Body of pancreas (tissue), 4 donors: ENCODE measurements at regions not wholly inside any gene's neighbourhood (a gene's known extent, or its start where the extent isn't known, plus 50 kb on each side); places are given as distances from the start of the nearest gene placed in this dataset.

Source experiments
- CTCF ChIP-seq, 7 experiments: fragments of 450-650 bp in 4 of 7; fragments of 200-600 bp in 3 of 7; sonication (generic) in 3 of 7; IDR thresholded peaks; one replicate each; pipeline ENCODE4 v1.5.1; 2016 to 2019; ENCODE audit warnings: antibody characterized with exemption in 7 of 7
- POLR2A ChIP-seq, 3 donors: fragments of 450-650 bp; IDR thresholded peaks; one replicate each; pipeline ENCODE4 v1.6.1; 2016; ENCODE audit warnings: antibody characterized with exemption in 3 of 3, mild to moderate bottlenecking in 2 of 3

GRCh38 chr1:104018922-104019674 lies 269.4 kb downstream of the AMY1C start:
- TF ChIP-seq CTCF (IDR thresholded peaks at IDR 0.05): no peak
- no peak for TF ChIP-seq POLR2A (IDR thresholded peaks at IDR 0.05)
